SHP77 treated with DMSO at 0.1 percent for 48 hours (cell line): ENCODE measurements at regions not wholly inside any gene's neighbourhood (a gene's known extent, or its start where the extent isn't known, plus 50 kb on each side); places are given as distances from the start of the nearest gene placed in this dataset.
"Not testable (repeated sequence)": the region's sequence is repeated elsewhere in the genome, so short reads cannot be mapped to it uniquely, and the experiment has no call there.

ENCODE experiments used
- DNase-seq: peaks from one replicate; lab custom pipeline; 2025; lab: John Stamatoyannopoulos, UW

DNA sequence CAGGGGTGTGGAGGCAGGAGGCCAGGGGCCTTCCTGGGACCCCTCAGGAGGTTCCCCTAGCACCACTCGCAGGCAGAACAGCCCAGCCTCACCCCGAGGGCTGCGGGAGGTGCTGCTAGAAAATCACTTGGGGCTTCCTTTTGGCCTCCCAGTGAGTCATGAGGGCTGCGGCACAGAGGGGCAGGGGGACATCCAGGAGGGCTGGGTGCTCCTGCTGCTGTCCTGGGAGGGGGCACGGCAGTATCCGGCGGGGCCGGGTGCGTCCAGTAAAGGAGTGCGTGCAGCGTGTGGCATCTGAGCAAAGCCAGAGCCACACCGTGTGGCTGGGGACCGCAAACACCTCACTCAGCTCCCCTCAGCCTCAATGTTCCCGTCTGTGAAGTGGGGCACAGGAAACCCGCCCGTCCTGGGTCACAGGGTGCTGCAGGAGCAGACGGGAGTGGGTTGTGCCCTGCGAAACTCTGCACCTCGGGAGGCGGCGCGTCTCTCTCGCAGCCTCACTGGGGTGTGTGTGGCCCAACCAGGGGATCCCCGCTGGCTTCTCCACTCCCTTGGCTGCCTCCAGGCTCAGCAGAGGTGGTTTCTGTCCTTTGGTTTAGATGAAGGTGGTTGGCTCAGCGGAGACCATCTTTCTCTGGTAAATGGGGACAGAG, 117.3 kb upstream of the ZNF469 start:
- not testable (repeated sequence) for DNase-seq

DNA sequence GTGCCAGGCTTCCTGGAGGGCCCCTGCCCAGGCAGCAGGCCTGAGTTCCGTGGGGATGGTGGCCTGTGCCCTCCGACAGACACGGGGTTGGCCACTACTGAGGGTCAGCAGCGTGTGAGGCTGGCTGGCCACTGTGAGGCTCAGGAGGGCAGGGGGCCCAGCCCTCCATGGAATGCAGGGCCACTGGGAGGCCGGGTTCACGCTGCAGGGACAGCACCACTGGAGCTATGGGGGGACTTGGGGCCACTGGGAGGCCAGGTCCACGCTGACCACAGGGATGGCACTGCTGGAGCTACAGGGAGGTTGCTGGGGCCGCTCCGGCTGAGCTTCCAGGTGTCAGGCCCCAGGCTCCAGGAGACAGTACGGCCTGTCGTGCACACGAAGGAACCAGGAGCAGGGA, 116.7 kb upstream of the ZNF469 start:
- not testable (repeated sequence) for DNase-seq

DNA sequence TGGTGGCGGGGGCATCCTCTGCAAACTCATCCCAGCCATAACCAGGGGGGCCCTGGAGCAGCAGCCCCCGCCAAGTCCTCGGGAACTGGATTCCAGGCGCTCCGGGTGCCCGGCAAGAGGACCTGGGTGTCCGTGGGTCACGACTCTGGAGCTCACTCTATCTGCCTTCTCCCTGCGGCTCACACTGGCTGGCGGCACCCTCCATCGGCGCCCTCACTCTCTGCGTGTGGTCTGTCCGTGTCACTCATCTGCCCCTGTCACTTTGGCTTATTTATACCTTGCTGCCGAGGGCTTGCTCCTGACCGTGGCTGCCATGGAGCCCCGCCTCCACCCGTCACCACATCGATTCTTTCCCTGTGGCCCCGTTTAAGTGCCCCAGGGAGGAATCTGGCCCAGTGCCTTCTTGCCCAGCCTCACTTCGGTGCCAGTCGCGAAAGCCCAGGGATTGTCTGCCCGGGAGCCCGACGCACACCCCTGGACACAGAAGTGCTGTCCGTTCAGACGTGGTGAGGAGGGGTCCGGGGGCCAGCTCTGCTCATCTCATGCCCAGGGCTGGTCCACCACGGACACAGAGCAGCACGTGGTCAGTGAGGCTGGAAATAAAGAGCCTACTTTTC, 115.7 kb upstream of the ZNF469 start:
- not testable (repeated sequence) for DNase-seq

DNA sequence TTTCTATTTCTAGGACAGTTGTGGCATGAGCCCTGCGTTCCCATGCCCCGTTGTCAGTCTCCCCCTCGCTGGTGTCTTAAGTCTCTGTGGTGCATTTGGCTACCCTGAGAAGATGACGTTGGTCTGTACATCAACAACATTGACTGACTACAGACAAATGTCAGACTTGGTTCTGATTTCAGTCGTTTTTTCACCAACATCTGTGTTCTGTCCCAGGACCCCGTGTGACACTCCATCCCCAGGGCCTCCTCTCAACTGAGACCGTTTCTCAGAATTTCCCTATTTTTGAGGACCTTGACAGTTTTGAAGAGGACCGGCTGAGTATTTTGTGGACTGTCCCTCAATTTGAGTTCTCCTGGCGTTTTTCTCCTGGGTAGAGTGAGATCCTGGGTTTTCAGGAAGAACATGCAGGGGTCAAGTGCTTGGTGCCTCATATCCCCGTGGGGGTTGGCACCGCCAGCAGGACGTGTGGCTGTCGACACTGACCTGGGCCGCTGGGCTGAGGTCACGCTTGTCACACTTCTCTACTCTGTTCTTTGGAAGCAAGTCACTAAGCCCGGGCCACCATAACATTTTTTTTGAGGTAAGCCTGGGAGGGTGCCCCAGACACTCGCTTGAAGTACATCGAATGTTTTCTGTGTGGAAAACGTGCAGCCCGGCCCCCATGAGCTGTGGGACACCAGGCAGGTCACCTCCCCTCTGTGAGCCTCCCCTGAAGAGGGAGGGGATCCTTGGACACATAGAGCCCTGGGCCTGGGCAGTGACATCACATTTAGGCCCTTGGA, 114.4 kb upstream of the ZNF469 start:
- DNase-seq = not testable (repeated sequence)

DNA sequence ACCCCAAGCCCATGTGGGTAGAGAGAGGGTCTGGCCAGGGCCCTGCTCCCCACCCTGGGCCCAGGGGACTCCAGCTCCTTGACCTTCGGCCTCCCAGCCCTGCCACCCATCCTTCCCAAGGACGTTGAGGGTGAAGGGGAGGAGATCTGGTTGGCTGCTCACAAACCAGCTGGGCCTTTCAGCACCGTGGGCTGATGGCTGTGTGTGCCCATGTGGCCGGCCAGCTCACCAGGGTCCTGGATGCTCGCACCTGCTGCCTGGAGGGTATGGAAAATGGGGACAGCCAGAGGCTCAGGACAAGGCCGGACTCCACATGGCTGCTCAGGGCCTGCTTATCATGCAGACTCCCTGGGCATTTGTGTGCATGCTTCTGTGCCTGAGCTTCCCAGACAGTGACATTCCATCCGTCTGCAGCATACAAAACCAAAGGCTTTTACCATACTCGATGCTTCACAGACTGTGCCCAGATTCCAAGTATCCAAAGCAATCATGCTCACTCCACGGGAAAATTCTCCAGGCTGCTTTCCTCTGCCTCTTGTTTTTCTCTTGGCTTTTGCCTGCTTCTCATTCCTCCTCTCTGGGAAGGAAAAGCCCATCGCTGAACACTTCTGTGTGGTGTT, 112.5 kb upstream of the ZNF469 start:
- not testable (repeated sequence) for DNase-seq

DNA sequence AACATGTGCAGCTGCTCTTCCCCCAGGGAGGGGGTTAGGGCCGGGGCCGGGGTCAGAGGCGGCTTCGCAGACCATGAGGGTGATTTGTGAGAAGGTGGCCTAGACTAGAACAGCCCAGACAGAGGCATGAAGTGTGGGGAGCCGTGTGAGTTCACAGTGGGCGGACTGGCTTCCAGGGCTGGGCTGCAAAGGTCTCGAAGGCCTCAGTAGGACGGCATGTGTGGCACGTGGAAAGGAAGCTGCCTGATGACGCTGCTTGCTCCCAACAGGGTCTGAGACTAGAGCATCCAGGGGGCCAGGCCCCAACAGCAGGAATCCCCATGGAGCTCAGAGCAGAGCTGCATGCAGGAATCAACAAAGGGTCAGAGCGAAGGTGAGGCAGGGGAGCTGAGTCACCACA, 111.5 kb upstream of the ZNF469 start:
- not testable (repeated sequence) for DNase-seq

DNA sequence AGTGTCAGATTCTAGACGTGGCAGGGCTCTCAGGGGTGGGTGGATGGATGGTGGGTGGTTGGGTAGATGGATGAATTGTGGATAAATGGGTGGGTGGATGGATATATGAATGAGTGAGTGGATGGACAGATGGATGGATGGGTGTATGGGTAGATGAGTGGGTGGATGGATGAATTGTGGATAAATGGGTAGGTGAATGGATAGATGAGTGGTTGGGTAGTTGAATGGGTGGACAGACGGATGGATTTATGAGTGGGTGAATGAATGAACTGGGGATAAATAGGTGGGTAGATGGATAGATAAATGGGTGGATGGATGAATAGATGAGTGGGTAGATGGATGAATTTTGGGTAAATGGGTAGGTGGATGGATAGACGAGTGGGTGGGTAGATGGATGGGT, 111.0 kb upstream of the ZNF469 start:
- not testable (repeated sequence) for DNase-seq

DNA sequence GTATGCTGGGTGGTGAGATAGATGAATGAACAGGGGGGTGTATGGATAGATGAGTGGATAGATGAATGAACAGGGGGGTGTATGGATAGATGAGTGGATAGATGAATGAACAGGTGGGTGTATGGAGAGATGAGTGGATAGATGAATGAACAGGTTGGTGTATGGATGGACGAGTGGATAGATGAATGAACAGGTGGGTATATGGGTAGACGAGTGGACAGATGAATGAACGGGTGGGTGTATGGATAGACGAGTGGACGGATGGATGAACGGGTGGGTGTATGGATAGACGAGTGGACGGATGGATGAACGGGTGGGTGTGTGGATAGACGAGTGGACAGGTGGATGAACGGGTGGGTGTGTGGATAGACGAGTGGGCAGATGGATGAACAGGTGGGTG, 110.3 kb upstream of the ZNF469 start:
- DNase-seq = not testable (repeated sequence)

DNA sequence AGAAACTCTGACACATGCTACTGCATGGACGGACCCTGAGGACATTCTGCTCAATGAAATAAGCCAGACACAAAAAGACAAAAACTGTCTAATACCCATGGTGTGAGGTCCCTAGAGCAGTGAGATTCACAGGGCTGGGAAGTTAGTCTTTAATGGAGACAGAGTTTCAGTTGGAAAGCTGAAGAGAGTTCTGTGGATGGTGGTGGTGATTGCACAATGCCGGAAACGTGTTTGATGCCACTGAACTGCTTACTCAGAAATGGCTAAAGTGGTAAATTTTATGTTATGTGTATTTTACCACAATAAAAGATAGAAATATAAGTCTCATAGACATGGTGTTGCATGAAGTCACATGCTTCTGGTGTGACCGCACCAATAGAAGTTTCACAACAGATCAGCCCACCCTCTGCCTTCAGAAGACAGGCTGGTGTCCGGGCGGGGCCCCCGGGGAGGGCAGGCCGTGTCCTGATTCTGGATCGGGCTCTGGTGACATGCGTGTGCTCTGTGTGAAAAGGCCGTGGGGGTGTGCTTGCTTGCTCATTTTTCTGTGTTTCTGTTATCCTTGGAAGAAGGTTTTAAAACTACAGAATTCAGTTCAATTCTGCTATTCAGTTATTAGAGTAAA, 108.5 kb upstream of the ZNF469 start:
- not testable (repeated sequence) for DNase-seq

DNA sequence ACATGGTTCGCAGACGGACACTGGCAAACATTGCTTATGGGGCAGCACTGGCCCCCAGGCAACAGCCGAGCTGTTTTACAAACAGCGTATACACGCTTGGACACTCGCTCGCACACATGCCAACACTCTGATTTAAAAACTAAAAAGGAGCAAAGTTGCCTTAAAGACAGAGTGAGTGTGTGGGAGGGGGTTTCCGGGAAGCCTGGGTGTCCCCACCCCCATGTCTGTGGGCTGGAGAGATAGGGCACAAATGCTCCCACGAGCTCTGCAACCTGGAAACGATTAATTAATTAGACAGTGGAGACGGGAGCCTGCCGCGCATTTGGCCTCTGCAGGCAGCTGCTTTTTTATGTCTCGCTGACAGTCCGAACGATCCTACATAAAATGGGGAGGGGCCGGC, 107.9 kb upstream of the ZNF469 start:
- DNase-seq = no peak

DNA sequence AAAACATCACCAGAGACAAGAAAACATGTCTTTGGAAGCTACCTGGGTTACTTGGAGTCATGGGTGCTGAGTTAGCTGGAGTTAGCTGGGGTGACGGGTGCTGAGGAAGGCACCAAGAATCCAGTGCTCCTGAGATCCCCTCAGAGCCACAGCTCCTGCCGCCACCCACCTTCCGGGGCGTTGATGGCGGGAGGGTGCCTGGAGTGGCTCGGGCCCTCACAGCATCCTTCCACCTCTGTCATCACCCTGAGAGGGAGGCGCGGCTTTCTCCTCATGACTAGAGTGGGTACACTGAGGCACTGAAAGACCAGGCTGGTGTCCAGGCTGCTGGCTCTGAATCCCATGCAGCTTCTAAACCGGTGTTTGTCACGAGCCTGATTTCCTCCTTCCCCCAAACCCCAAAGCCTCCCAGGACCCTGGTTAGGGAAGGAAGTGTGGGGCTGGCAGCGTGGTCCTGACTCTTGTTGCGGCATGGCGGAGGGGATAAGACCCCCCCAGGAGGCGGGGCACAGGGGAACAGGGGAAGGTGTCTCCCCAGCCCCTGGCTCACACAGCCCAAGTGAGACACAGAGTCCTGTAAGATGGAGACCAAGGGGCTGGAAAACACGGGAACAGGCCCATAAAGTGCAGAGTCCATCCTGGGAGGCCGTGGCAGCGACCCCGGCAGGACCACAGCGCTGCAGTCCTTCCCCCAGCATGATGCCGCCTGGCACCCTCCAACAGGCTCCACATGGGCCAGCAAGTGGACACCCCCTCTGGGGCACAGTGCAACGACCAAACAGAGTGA, 107.2 kb upstream of the ZNF469 start:
- not testable (repeated sequence) for DNase-seq

DNA sequence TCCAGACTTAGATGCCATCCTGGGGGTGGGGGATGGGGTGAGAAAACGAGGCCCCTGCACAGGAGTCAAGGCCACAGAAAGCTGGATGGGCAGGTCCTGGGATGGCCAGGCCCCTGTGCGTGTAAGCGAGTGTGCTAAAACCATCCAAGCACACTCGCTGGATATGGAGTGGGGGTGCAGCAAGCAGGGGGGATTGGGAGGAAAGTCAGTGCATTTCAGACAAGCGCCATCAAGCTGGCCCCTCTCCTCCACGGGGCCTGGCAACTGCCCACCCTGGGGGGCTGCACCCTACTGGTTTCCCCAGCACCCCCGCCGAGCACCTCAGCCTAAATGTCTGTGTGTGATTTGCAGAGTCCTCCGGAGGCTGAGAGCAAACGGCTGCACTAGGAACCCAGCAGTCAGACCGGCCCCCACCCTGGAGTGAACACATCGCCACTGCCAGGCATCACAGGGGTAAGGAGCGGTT, 106.6 kb upstream of the ZNF469 start:
- DNase-seq = not testable (repeated sequence)

DNA sequence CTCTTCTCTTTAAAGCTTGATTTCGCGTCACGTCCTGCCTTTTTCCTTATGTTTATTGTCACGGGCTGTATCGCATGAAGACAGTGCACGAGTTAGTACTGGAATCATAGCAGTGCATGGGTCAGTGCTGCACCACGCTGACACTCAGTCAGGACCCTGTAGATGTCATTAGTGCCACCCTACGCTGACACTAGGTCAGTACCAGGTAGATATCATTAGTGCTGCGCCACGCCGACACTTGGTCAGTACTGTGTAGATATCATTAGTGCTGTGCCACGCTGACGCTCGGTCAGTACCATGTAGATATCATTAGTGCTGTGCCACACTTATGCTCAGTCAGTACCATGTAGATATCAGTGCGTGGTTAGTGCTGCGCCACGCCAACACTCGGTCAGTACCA, 106.2 kb upstream of the ZNF469 start:
- no peak for DNase-seq

DNA sequence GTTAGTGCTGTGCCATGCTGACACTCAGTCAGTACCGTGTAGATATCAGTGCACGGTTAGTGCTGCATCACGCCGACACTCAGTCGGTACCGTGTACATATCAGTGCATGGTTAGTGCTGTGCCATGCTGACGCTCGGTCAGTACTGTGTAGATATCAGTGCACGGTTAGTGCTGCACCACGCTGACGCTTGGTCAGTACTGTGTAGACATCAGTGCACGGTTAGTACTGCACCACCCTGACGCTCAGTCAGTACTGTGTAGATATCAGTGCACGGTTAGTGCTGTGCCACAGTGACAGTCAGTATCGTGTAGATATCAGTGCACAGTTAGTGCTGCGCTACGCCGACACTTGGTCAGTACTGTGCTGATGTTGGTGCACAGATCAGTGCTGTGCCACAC, 102.8 kb upstream of the ZNF469 start:
- DNase-seq = no peak

DNA sequence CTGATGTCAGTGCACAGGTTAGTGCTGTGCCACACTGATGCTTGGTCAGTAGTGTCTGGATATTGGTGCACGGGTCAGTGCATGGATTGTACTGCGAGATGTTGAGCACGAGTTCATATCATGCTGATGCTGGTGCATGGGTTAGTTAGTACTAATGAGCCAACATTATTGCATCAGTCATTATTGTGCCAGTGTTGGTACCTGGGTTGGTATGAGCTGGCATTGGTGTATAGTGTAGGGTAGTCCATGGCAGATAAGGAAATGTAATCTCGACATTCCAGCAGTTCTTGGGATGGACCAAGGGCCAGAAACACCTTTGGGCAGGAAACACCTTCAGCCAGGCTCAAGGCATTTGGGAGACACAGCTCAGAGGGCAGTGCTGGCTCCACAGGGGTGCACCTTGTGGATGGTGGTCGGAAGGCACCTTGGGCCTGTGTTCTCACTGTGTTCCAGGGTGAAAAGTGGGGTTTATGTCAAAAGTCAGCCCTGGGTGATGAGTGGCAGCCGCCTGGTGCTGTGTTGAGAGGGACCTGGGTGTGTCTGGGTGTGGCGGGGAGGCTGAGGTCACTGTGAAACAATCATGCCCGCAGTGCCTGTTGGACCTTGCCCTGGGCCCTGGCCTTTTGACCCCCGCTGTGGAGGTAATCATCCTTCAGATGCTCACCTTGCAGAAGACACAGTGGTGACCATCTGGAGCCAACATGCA, 100.7 kb upstream of the ZNF469 start:
- no peak for DNase-seq

DNA sequence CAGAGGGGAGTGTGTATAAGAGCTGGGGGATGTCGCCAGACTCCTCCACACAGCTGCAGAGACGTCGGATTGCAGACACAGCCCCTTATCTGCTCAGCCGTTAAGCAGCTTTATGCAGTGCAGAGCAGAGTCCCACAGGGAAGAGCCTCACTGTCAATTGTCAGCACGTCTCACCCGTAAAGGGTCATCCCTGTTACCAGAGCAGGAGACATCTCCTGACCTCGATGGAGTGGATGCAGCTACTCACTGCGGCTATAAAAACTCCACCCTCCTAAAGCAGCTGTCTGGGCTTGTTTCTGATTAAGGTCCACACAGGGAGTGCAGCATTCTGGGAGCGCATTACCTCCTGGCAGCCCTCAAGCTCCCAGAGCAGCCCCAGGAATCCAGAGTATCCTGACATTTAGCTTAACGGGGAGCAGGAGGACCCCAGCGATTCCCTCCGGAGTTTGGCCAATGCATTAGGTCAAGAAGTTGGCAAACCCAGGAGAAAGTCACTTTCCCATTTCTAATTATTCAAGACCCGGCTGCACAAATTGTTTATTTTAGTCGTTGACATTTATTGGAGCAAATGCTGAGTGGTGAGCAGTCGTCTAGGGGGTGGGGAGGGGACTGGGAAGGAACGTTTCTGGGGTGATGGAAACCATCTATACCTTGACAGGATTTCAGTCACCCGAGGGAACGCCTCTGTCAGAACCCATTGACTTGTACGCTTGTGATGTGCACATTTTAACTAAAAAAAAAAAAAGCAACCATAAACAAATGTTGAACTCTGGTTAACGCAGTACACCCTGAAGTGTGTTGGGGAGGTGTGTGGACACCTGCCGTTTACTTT, 100.0 kb upstream of the ZNF469 start:
- DNase-seq = no peak

DNA sequence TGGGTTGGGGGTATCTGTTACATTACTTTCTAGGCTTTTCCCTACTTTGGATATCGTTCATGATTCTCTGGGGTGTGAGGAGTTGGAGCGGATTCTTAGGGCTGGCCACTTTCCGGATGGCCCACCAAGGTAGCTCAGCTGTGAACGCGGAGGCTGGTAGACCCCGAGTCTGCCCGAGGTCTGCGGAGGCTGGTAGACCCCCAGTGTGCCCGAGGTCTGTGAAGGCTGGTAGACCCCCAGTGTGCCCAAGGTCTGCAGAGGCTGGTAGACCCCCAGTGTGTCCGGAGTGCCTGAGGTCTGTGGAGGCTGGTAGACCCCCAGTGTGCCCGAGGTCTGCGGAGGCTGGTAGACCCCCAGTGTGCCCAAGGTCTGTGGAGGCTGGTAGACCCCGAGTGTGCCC, 99.2 kb upstream of the ZNF469 start:
- no peak for DNase-seq

DNA sequence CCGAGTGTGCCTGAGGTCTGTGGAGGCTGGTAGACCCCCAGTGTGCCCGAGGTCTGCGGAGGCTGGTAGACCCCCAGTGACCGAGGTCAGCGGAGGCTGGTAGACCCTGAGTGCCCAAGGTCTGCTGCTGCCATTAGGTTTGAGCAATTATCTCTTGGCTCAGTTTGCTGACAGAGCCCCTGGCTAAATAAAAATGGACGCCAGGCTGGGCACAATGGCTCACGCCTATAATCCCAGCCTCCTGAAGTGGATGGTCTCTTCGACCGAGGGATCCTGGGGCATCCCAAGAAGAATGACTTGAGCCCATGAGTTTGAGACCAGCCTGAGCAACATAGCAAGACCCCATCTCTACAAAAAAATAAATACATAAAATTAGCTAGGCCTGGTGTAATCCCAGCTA, 98.7 kb upstream of the ZNF469 start:
- no peak for DNase-seq

DNA sequence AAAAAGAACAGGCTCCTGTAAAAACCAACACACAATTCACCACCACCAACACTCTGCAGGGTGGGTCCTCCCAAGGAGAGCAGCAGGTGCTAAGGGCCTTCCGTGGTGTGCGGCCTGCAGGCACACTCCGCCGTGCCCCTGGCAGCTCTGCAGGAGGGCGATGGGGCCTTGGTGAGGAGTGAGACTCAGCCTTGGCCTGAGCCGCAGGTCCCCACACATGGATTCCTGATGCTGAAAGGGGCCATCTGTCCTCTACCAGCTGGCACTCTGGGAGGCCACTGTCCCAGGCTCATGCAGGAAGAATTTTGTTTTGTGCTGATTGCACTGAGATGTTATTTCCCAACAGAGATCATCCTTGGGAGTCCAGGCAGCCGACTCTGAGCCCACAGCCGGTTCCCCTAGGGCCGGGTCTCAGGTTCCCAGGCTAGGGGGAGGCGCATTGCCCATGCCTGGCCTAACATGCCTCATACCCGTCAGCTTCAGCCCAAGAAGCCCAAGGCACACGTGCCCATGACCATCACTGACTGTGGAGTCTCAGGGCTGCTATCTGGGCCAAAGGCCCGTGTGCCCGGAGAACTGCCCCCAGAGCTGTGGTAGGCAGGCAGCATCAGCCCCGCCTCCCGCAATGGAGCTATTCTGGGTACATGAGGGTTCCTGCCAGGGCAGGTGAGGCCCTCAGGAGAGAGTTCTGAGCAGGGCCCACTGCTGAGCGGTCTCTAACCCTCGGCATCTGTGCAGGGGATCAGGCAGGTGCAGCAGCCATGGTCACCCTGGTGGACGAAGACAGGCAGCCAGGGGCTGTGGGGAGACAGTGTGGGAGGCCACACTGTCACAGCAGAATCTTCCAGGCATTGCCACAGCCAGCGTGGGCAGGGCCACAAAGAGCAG, 97.9 kb upstream of the ZNF469 start:
- DNase-seq = no peak
